ENCODE measurements at regions not wholly inside any gene's neighbourhood (a gene's known extent, or its start where the extent isn't known, plus 50 kb on each side); places are given as distances from the start of the nearest gene placed in this dataset.

DNA sequence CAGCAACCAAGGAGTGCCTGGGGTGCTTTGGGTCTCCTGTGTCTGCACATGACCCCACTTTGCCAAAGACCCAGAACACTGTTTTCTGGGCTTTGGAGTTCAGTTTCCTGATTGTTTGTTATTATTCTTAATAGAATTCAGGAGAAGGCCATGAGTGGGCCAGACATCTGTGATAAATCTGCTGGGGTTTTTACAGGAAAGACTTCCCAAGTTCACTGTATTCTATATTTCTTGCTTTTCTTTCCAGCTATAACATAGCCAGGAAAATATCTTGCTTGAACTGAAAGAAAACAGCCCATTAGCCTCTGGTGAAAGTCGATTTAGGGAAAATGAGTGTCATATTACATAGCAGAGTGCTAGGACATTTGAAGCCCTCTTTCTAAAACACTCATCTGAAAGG is 345.1 kb upstream of the USP24 start:
- Histone ChIP-seq H3K79me1 (ENCODE audit: low read depth, low read length) (no peaks in the 10 kb centered on the region), H2BK12ac (ENCODE audit: low read depth, low read length) (no peak overlapping the region), H3K27me3 (replicated peaks in 1 of 4; ENCODE audit: control insufficient read depth in 3 of 4, extremely low read depth in 1 of 4, insufficient read depth in 3 of 4, low read length in 3 of 4) (no peaks in the 10 kb centered on the region), H4K8ac (ENCODE audit: extremely low read depth, insufficient read depth, low read length) (no peak overlapping the region), H3K4me1 (replicated peaks in 1 of 4; ENCODE audit: control insufficient read depth in 3 of 4, insufficient read depth in 4 of 4, low read length in 3 of 4) (no peaks in the 10 kb centered on the region), H3K14ac (ENCODE audit: insufficient read length) (no peak overlapping the region), H4K5ac (ENCODE audit: insufficient read length, low read depth, low read length) (no peak overlapping the region), H3K18ac (ENCODE audit: extremely low read depth, low read length) (no peak overlapping the region), H3K27ac (ENCODE audit: low read depth, low read length) (no peak overlapping the region), H3K23me2 (ENCODE audit: low read depth, low read length) (no peaks in the 10 kb centered on the region), H3K4ac (replicated peaks; ENCODE audit: insufficient read length, low read depth, low read length) (no peak overlapping the region), H3K79me2 (ENCODE audit: control insufficient read depth in 1 of 2, insufficient read depth in 2 of 2, low read length in 2 of 2) (no peaks in the 10 kb centered on the region), H3K9ac (replicated peaks in 1 of 4; ENCODE audit: extremely low read depth in 1 of 4, low read depth in 3 of 4, low read length in 3 of 4) (no peak overlapping the region), H2AFZ (ENCODE audit: low read length) (no peak overlapping the region), H2BK5ac (ENCODE audit: low read depth, low read length) (no peak overlapping the region), H3K4me3 (ENCODE audit: extremely low read depth in 1 of 4, insufficient read depth in 2 of 4, low read depth in 3 of 4, low read length in 4 of 4) (no peak overlapping the region), H2BK15ac (ENCODE audit: low read length) (no peak overlapping the region), H3K4me2 (ENCODE audit: insufficient read depth in 1 of 2, low read depth in 2 of 2, low read length in 2 of 2) (no peak overlapping the region), H2AK5ac (ENCODE audit: low read depth, low read length) (no peak overlapping the region), H4K20me1 (replicated peaks in 1 of 2; ENCODE audit: control insufficient read depth in 1 of 2, insufficient read depth in 2 of 2, low read length in 2 of 2) (no peaks in the 10 kb centered on the region), H3K23ac (ENCODE audit: insufficient read length) (no peak overlapping the region), H3K56ac (replicated peaks; ENCODE audit: insufficient read length, low read depth, low read length) (no peak overlapping the region), H3K9me3 (ENCODE audit: insufficient read depth in 2 of 2, low read depth in 1 of 2, low read length in 1 of 2) (no peaks in the 10 kb centered on the region), H2BK120ac (replicated peaks; ENCODE audit: low read depth, low read length) (no peak overlapping the region), H2BK20ac (ENCODE audit: low read length) (no peak overlapping the region), H4K91ac (replicated peaks; ENCODE audit: insufficient read length, low read length) (no peak overlapping the region), H3K36me3 (ENCODE audit: control insufficient read depth in 2 of 4, insufficient read depth in 4 of 4, low read length in 3 of 4) (no peaks in the 10 kb centered on the region)
- TF ChIP-seq EZH2 (IDR thresholded peaks at IDR 0.05; ENCODE audit: low read depth, low read length, severe bottlenecking) (no peak), CBX8 (IDR thresholded peaks at IDR 0.05; ENCODE audit: borderline replicate concordance, low read depth, low read length) (no peak), RFX5 (IDR thresholded peaks at IDR 0.05; ENCODE audit: borderline replicate concordance, low read depth, low read length) (no peak), KDM1A (IDR thresholded peaks at IDR 0.05; ENCODE audit: borderline replicate concordance, low read length) (no peak), KDM5A (IDR thresholded peaks at IDR 0.05; ENCODE audit: low read length) (no peak), HDAC6 (IDR thresholded peaks at IDR 0.05; ENCODE audit: low read depth, low read length) (no peak), SIN3A (conservative IDR thresholded peaks at IDR 0.05 in 1 of 2, IDR thresholded peaks at IDR 0.05 in 1 of 2; ENCODE audit: low read depth in 1 of 2, low read length in 2 of 2) (no peak)
- DNase-seq (ENCODE audit: low read depth in 1 of 2, low spot score in 2 of 2) (no peak), FAIRE-seq (no peak)
- WGBS, 2 experiments (ENCODE audit: extremely low coverage in 1 of 2, insufficient coverage in 1 of 2, insufficient read length in 1 of 2, insufficient replicate concordance in 2 of 2, low coverage in 1 of 2, low lambda C conversion rate in 2 of 2, missing lambda C conversion rate in 1 of 2) = 81% methylated on average over 1 of the region's 1 CpG; no CpG with 5 or more reads in 1 of the 2 experiments
- CTCF ChIA-PET (ENCODE audit: partially characterized antibody) = no interaction called here
- POLR2A ChIA-PET (ENCODE audit: partially characterized antibody) = no interaction called here
